HG02852 (cell line): ENCODE measurements at regions not wholly inside any gene's neighbourhood (a gene's known extent, or its start where the extent isn't known, plus 50 kb on each side); places are given as distances from the start of the nearest gene placed in this dataset.

Experiments used
- ATAC-seq: cut with Tn5 transposase; IDR thresholded peaks from one replicate; pipeline ENCODE4 v1.9.1; 2021; ENCODE audit warnings: mild to moderate bottlenecking, moderate library complexity; ENCODE audit not compliant: unreplicated experiment

- no peak for ATAC-seq
These were observed 744.8 kb upstream of the ID2 start for GRCh38 chr2:7937082-7937481.

- no peak for ATAC-seq
These were observed 741.1 kb upstream of the ID2 start for GRCh38 chr2:7940723-7941122.

- ATAC-seq: no peak
These were observed 738.4 kb upstream of the ID2 start for GRCh38 chr2:7943446-7943845.

GRCh38 chr2:7945026-7945425 is 736.8 kb upstream of the ID2 start:
- no peak for ATAC-seq

- no peak for ATAC-seq
These were observed 731.7 kb upstream of the ID2 start for GRCh38 chr2:7950035-7950612.

DNA sequence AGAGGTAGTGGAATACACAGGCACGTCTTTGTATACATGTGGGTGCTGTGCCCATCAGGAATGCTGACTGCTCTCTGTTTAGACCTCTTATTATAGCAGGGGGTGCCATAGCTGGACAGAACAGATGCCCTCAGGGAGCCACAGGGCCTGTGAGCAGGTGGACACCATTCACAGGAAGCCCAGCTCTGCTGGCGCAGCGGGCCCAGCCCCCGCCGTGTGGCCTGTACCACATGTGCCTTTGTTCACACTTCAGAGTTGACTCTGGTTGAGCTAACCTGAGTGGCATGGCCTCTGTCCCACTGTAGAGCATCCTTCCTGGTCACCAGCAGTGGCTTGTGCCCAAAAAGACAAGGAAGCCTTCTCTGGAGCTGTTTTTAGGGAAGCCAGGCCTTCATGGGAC is 730.9 kb upstream of the ID2 start:
- ATAC-seq: no peak

- no peak for ATAC-seq
These were observed 730.4 kb upstream of the ID2 start for GRCh38 chr2:7951490-7951889.

GRCh38 chr2:7952046-7952745 is 729.7 kb upstream of the ID2 start:
- no peak for ATAC-seq

DNA sequence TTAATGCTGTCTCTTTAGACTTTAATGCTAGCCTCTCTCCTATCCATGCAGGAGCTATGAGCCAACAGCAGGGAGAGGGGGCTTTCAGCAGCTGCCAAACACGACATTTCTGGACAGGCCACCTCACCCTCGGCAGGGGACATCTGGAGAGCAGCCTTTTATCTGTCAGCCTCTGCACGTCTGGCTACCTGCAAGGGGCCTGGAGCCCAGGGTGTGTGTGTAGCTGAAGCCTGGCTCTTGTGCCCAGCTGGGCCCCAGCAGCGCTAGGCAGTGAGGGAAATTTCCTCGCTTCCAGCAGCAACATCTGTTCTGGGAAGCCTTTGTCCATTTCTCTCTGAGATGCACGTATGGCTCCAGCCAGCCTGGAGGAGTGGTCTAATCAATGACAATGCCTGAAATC is 728.7 kb upstream of the ID2 start:
- no peak for ATAC-seq

DNA sequence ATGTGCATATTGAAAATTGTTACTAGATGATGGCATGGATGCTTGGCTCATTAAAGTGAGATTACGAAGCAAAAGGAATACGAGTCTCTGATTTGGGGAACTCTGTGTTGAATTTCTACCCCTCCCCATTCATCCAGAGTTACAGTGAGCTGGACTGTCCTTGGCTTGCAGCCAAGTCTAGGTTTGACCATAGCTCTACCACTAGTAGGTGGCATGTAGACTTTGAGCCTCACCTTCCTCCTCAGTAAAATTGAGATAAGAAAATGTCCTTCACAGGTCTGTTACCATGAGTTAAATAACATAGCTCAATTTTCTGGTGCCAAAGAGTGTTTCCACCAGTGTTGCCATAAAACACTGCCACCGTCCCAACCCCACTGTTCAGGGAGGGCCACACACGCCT is 727.6 kb upstream of the ID2 start:
- ATAC-seq: no peak

DNA sequence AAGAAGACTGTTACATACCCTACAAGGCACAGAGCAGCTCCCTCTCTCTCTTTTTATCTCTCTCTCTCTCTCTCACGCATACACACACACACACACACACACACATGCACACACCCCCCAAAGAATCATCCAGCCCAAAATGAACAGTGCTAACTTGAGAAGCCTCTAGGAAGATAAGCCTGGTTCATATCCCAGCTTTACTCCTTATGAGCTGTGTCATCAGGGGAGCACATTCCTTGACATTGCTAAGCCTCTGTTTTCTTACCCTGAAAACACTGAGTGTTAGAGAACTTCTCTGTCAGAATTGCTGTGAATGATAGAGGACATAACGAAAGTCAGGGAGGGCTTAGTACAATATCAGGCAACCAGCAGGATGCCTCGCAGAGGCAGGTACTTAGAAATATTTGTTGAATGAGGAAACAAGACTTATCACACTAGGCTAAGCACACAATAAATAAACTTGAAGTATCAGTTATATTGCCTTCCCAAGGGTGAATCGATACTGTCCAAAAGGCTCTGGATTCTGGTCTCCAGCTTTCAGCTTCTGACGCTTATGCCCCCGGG is 725.6 kb upstream of the ID2 start:
- no peak for ATAC-seq

GRCh38 chr2:7961550-7961949 is 720.3 kb upstream of the ID2 start:
- no peak for ATAC-seq

GRCh38 chr2:7962161-7962560 is 719.7 kb upstream of the ID2 start:
- no peak for ATAC-seq

- ATAC-seq: no peak
These were observed 718.1 kb upstream of the ID2 start for GRCh38 chr2:7963787-7964186.

- no peak for ATAC-seq
These were observed 715.8 kb upstream of the ID2 start for GRCh38 chr2:7966032-7966431.

DNA sequence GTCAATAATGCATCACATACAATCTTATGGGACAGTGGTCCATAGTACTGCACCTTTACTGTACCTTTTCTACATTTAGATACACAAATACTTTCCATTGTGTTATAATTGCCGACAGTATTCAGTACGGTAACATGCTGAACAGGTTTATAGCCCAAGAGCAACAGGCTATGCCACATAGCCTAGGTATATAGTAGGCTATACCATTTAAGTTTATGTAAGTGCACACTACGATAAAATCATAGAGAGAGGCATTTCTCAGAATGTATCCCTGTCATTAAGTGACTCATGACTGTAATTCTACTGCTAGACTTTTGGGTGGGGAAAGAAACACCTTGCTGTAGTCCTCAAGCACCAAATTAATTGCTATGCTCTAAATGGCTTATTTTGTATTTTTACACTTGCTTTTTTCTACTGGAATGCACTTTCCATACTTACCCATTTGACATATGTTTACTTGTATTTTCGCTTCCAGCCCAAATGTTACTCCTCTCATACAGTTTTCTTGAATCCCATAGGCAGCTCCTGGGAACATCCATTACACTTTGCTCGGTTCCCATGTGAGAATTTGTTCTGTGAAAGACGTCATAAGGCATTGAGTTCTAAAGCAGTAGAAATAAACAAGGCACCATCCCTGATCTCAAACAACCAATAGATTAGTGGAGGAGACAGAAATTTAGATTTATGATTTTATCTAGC is 714.0 kb upstream of the ID2 start:
- ATAC-seq: no peak

DNA sequence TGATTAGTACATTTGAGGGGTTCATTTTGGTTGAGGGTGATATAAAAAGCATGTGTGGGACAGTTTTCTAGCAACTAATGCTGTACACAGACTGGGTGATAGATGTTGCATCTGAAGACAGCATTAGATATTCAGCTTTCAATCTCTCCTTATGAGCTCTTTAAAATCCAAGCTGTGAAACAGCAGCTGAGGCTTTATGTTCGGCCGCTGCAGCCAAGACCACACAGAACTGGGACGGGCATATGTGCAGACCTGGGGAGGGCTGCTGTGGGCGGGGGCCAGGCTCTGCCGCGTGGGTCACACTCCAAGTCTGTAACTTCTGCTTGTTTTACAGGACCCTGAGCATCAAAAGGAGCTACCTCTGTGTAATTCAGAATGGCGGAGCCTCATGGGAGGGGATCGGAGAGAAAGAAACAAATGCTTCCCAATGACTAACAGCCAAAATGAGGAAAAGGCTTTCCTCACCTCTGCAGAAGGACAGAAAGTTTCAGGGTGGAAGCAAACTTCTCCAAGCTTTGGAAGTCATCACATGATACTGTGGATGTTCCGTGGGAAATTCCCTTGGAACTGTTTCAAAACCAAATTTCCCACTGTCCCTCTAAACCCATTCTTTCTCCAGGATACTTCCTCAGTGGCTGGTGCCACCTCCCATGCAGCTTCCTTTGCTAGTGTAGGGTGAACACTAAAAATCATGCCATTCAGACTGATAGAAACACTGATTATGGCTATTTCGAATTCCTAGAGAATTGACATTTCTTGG is 711.9 kb upstream of the ID2 start:
- no peak for ATAC-seq

DNA sequence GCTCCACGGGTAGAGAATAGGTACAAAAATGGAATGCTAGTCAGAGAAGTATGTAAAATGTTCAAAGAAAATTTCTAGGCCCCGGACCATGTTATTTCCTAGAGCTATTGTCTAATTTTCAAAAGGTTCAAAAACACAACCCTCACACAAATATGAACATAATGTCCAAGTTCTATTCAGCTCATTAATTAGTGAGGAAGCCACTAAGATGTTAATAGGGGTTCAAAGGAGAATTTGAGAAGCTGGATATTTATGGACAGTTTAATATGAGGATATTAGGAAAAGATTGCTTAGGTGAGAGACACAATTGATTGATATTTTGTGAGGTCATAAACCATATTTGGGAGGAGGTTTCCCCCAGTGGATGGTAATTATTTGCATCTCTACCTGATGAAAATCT is 710.6 kb upstream of the ID2 start:
- no peak for ATAC-seq

GRCh38 chr2:7971841-7972240 is 710.0 kb upstream of the ID2 start:
- no peak for ATAC-seq

GRCh38 chr2:7972670-7973069 is 709.2 kb upstream of the ID2 start:
- no peak for ATAC-seq

GRCh38 chr2:7973801-7974480 is 707.9 kb upstream of the ID2 start:
- no peak for ATAC-seq
